ENCODE measurements at regions not wholly inside any gene's neighbourhood (a gene's known extent, or its start where the extent isn't known, plus 50 kb on each side); places are given as distances from the start of the nearest gene placed in this dataset.

GRCh38 chr11:129277198-129277843 lies 85.2 kb upstream of the ARHGAP32 start:
- peaks cover 5% of the 10 kb centered on the region for H3K4me1 ChIP-seq (ENCODE audit: insufficient read depth, poor library complexity, severe bottlenecking)
- H3K27me3 ChIP-seq (ENCODE audit: insufficient read depth, poor library complexity, severe bottlenecking), result no peaks in the 10 kb centered on the region
- TF ChIP-seq CTCF (IDR thresholded peaks at IDR 0.05; ENCODE audit: poor library complexity, severe bottlenecking), result no peak
- no peak overlapping the region for H3K27ac ChIP-seq (ENCODE audit: poor library complexity, severe bottlenecking)
- ATAC-seq (ENCODE audit: low read depth), result no peak
- H3K4me3 ChIP-seq (ENCODE audit: severe bottlenecking), result no peak overlapping the region
- no peaks in the 10 kb centered on the region for H3K9me3 ChIP-seq (ENCODE audit: severe bottlenecking)
- no peaks in the 10 kb centered on the region for H3K36me3 ChIP-seq (ENCODE audit: low read depth)
- DNase-seq (ENCODE audit: low spot score), result no peak

- DNase-seq (ENCODE audit: low spot score), result no peak
- H3K36me3 ChIP-seq (ENCODE audit: low read depth), result no peaks in the 10 kb centered on the region
- no peaks in the 10 kb centered on the region for H3K27me3 ChIP-seq (ENCODE audit: insufficient read depth, poor library complexity, severe bottlenecking)
- H3K4me3 ChIP-seq (ENCODE audit: severe bottlenecking), result no peak overlapping the region
- H3K9me3 ChIP-seq (ENCODE audit: severe bottlenecking), result no peaks in the 10 kb centered on the region
- no peak for TF ChIP-seq CTCF (IDR thresholded peaks at IDR 0.05; ENCODE audit: poor library complexity, severe bottlenecking)
- no peak overlapping the region for H3K27ac ChIP-seq (ENCODE audit: poor library complexity, severe bottlenecking)
- H3K4me1 ChIP-seq (ENCODE audit: insufficient read depth, poor library complexity, severe bottlenecking), result peaks cover 5% of the 10 kb centered on the region
- no peak for ATAC-seq (ENCODE audit: low read depth)
Observed at GRCh38 chr11:129275828-129276227, 83.7 kb upstream of the ARHGAP32 start.

- no peaks in the 10 kb centered on the region for H3K36me3 ChIP-seq (ENCODE audit: low read depth)
Observed at GRCh38 chr11:129273944-129274711, 82.0 kb upstream of the ARHGAP32 start.

GRCh38 chr11:129273322-129273721 lies 81.2 kb upstream of the ARHGAP32 start:
- Histone ChIP-seq H3K27ac (ENCODE audit: poor library complexity, severe bottlenecking) (no peak overlapping the region), H3K27me3 (ENCODE audit: insufficient read depth, poor library complexity, severe bottlenecking) (no peaks in the 10 kb centered on the region), H3K9me3 (ENCODE audit: severe bottlenecking) (no peaks in the 10 kb centered on the region), H3K36me3 (ENCODE audit: low read depth) (no peaks in the 10 kb centered on the region), H3K4me3 (ENCODE audit: severe bottlenecking) (no peak overlapping the region), H3K4me1 (ENCODE audit: insufficient read depth, poor library complexity, severe bottlenecking) (no peaks in the 10 kb centered on the region)
- ATAC-seq (ENCODE audit: low read depth) (no peak), DNase-seq (ENCODE audit: low spot score) (no peak)
- no peak for TF ChIP-seq CTCF (IDR thresholded peaks at IDR 0.05; ENCODE audit: poor library complexity, severe bottlenecking)

More at GRCh38 chr11:129273944-129274711, 82.0 kb upstream of the ARHGAP32 start:
- no peak overlapping the region for H3K4me3 ChIP-seq (ENCODE audit: severe bottlenecking)
- no peak overlapping the region for H3K27ac ChIP-seq (ENCODE audit: poor library complexity, severe bottlenecking)
- DNase-seq (ENCODE audit: low spot score) (no peak), ATAC-seq (ENCODE audit: low read depth) (no peak)
- H3K9me3 ChIP-seq (ENCODE audit: severe bottlenecking), result no peaks in the 10 kb centered on the region
- no peak for TF ChIP-seq CTCF (IDR thresholded peaks at IDR 0.05; ENCODE audit: poor library complexity, severe bottlenecking)
- H3K4me1 ChIP-seq (ENCODE audit: insufficient read depth, poor library complexity, severe bottlenecking), result no peaks in the 10 kb centered on the region
- H3K27me3 ChIP-seq (ENCODE audit: insufficient read depth, poor library complexity, severe bottlenecking), result no peaks in the 10 kb centered on the region

- Histone ChIP-seq H3K27ac (ENCODE audit: poor library complexity, severe bottlenecking) (no peak overlapping the region), H3K4me1 (ENCODE audit: insufficient read depth, poor library complexity, severe bottlenecking) (no peaks in the 10 kb centered on the region), H3K4me3 (ENCODE audit: severe bottlenecking) (no peak overlapping the region), H3K27me3 (ENCODE audit: insufficient read depth, poor library complexity, severe bottlenecking) (no peaks in the 10 kb centered on the region), H3K9me3 (ENCODE audit: severe bottlenecking) (no peaks in the 10 kb centered on the region), H3K36me3 (ENCODE audit: low read depth) (no peaks in the 10 kb centered on the region)
- TF ChIP-seq CTCF (IDR thresholded peaks at IDR 0.05; ENCODE audit: poor library complexity, severe bottlenecking), result no peak
- DNase-seq (ENCODE audit: low spot score) (no peak), ATAC-seq (ENCODE audit: low read depth) (no peak)
Observed at GRCh38 chr11:129271030-129271429, 78.9 kb upstream of the ARHGAP32 start.
